ENCODE measurements at regions not wholly inside any gene's neighbourhood (a gene's known extent, or its start where the extent isn't known, plus 50 kb on each side); places are given as distances from the start of the nearest gene placed in this dataset.

GRCh38 chr14:71533390-71533789 is 398.8 kb upstream of the RGS6 start:
- TF ChIP-seq CTCF (conservative IDR thresholded peaks at IDR 0.05; ENCODE audit: low read length) = no peak
- no peak for TF ChIP-seq EZH2phosphoT487 (IDR thresholded peaks at IDR 0.05; ENCODE audit: borderline replicate concordance, low read depth, low read length)
